ENCODE measurements at regions not wholly inside any gene's neighbourhood (a gene's known extent, or its start where the extent isn't known, plus 50 kb on each side); places are given as distances from the start of the nearest gene placed in this dataset.
"Not testable (repeated sequence)": the region's sequence is repeated elsewhere in the genome, so short reads cannot be mapped to it uniquely, and the experiment has no call there.

DNA sequence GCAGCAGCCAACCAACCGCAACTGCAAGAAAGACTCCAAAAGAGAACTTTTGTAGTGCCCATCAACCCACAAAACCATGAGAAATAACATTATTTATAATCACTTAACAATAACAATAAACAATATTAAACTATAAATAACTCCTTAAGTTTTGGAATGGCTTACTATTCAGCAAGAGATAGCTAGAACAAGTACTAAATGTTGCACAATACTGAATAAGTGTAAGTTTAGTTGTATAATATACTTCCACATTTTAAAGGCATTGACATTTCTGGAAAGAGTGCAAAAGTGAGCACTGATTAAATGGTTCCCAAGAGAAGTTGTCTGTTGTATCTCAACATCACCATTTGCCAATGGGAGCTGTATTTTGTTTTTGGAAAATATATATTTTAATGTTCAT, 4176.8 kb upstream of the OR11H1 start:
- TF ChIP-seq, protein P1, sequence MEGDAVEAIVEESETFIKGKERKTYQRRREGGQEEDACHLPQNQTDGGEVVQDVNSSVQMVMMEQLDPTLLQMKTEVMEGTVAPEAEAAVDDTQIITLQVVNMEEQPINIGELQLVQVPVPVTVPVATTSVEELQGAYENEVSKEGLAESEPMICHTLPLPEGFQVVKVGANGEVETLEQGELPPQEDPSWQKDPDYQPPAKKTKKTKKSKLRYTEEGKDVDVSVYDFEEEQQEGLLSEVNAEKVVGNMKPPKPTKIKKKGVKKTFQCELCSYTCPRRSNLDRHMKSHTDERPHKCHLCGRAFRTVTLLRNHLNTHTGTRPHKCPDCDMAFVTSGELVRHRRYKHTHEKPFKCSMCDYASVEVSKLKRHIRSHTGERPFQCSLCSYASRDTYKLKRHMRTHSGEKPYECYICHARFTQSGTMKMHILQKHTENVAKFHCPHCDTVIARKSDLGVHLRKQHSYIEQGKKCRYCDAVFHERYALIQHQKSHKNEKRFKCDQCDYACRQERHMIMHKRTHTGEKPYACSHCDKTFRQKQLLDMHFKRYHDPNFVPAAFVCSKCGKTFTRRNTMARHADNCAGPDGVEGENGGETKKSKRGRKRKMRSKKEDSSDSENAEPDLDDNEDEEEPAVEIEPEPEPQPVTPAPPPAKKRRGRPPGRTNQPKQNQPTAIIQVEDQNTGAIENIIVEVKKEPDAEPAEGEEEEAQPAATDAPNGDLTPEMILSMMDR (conservative IDR thresholded peaks at IDR 0.05; ENCODE audit: low read depth, low read length): not testable (repeated sequence)
- TF ChIP-seq EZH2phosphoT487 (IDR thresholded peaks at IDR 0.05; ENCODE audit: borderline replicate concordance, low read length): not testable (repeated sequence)
